ENCODE measurements at regions not wholly inside any gene's neighbourhood (a gene's known extent, or its start where the extent isn't known, plus 50 kb on each side); places are given as distances from the start of the nearest gene placed in this dataset.

DNA sequence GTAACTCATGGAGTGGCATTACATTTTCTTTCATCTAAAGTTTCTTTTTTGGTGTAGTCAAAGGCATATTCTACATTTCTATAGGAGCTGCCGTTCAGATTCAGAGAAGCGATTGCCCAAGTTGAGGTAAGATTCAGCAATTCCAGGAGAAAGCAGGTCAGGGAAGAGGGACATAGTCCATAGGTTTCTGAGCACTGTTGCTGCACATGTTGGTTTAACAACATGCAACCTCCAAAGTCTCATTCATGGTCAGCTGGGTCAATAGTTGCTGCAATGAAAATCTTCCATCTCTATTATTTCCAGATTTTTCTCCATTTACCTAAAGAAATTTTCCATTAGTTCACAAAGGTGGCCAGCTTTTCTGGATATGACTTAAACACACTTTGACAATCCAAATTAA is 682.3 kb upstream of the MAN1A1 start:
- no peak for DNase-seq

GRCh38 chr6:120026791-120027190 is 677.2 kb upstream of the MAN1A1 start:
- no peak for DNase-seq

DNA sequence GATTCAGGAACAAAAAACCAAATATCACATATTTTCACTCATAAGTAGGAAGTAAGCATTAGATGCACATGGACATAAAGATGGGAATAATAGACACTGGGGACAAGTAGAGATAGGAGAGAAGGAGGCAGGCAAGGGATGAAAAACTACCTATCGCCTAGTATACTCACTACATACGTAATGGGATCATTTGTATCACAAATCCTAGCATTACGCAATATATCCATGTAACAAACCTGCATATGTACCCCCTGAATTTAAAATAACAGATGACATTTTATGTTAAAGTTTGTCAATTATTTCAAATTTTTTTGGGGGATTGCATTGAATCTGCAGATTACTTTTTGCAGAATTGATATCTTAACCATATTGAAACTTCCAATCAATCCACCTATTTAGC is 660.5 kb upstream of the MAN1A1 start:
- DNase-seq = no peak

DNA sequence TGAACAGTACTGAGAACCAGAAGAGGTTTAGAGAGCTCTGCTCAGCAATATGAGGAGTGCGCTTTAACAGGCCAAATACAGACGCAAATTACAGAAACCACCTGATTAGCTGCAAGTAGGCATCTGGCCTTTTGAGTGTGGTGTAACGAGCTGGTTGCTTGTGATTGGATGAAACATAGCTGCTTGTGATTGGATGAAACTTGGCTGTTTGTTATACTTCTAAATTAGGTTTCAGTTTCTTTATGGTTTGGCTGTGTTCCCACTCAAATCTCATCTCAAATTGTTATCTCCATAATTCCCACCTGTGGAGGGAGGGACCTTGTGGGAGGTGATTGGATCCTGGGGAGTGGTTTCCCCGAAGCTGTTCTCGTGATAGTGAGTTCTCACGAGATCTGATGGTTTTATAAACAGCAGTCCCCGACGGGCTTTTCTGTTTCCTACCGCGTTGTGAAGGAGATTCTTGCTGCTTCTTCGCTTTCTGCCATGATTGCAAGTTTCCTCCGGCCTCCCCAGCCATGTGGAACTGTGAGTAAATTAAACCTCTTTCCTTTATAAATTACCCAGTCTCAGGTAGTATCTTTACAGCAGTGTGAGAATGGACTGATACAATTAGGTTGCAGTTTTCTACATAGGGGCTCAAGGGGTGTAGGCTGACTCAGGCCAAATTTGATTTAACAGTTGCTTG is 655.9 kb upstream of the MAN1A1 start:
- no peak for DNase-seq

GRCh38 chr6:119986934-119987549 is 637.5 kb upstream of the MAN1A1 start:
- DNase-seq = no peak

DNA sequence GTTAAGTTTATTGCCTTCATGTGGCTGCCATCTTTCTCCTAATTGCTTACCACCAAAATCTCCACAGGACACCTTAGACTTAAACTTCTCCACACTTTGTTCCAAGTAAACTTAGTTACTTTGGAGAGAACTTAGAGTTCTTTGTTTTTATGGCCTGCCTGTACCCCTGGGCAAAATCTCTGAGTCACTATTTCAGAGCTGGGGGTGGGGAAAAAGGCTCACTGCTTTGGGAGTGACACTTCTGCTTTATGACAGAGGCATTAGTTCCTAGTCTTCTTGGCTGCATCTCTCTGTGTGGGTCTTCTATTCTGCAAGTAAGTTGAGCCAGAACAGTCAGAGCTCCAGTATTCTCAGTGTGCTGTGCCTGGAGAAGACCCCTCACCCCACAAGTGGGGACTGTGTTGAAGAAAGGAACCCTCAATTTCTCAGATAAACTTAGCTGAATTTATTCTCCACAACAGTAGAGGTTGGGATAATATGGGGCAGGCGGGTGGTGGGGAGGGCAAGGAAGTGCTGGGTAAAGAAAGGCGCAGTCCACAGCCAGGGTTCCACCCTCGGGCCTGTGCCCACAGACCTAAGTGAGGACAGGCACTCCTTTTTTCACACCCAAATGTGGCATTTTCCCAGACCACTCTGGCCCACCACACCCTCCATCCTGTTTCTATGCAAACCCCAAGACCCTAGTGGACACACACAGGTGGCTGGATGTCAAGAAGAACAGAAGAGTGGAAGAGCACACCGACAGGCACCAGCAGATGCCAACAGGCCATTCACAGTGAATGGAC is 636.6 kb upstream of the MAN1A1 start:
- no peak for DNase-seq

- no peak for DNase-seq
These were observed 631.2 kb upstream of the MAN1A1 start for GRCh38 chr6:119980802-119981201.

GRCh38 chr6:119979862-119980261 is 630.3 kb upstream of the MAN1A1 start:
- DNase-seq = no peak

DNA sequence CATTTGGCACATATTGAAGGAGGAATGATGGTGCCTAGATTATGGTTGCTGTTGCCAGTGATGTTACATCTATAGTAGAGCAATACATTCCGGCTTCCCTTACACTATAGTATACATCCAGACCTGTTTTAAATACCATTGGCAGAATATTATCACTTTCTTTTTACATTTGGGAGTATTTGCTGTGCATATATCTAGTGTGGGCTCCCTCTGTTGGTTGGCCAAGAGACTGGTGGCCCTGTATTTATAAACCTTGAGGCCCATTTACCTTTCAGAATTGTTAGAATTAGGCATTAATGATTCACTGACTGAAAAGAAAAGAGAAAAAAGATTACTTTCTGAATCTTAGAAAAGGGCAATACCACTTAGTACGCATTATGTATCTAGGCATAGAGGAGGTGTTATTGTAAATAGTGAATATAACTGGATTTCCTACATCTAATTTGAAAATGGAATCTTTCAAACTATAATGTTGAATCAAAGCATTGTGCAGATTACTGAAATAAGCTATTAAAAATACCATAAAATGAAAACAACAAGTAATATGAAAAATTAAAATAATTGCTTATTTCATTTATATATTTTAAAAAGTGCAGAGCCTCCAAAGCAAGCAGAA is 628.8 kb upstream of the MAN1A1 start:
- peak; percentile 19 for DNase-seq

GRCh38 chr6:119974430-119975159 is 625.0 kb upstream of the MAN1A1 start:
- no peak for DNase-seq

DNA sequence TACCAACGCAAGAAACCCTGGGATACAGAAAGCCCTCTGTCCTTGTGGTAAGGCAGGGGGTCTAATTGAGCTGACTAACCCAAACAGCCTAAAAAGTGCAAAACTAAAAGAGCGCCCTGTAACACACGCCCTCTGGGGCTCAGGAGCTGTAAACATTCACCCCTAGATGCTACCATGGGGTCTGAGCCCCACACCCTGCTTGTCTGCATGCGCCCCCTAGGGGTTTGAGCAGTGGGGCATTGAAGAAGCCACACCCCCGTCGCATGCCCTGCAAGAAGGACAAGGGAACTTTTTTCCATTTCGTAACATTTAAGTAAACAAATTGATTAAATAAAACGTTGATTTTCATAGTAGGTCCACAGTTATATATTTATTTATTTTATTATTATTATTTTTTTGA is 616.9 kb upstream of the MAN1A1 start:
- DNase-seq = no peak

DNA sequence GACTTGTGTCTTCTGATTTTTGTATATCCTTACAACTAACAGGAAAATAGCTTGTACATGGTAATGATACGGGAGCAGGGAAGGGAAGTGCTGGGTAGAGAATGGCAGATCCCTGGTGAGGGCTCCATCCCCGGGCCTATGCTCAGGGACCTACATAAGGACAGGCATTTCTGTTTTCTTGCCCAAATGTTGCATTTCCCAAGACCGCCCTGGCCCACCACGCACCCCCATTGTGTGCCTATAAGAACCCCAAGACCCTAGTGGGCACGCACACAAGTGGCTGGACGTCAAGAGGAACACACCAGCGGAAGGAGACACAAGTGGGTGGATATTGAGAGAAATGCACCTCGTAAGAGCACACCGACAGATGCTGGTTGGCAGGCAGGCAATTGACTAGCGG is 616.3 kb upstream of the MAN1A1 start:
- no peak for DNase-seq

- DNase-seq = no peak
These were observed 615.4 kb upstream of the MAN1A1 start for GRCh38 chr6:119965008-119965407.

- DNase-seq = no peak
These were observed 612.9 kb upstream of the MAN1A1 start for GRCh38 chr6:119962505-119962904.

DNA sequence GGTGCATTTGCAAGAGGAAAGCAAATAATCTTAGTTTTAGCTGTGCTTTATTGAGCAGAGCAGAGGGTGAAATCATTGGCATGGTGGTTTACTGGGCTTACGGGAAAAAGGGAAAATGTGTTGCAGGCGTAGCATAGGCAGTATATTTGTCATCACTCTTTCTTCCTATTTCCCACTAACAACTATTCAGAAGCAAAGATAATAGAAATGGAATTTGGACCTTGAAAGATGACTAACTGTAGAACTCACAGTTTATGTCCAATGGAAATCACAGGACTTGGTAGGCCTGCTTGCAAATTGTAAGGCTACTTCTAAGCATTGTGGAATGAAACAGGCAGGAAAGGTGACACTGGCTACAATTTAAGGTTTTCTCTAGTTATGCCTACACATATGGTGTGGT is 611.9 kb upstream of the MAN1A1 start:
- DNase-seq = peak; percentile 31

DNA sequence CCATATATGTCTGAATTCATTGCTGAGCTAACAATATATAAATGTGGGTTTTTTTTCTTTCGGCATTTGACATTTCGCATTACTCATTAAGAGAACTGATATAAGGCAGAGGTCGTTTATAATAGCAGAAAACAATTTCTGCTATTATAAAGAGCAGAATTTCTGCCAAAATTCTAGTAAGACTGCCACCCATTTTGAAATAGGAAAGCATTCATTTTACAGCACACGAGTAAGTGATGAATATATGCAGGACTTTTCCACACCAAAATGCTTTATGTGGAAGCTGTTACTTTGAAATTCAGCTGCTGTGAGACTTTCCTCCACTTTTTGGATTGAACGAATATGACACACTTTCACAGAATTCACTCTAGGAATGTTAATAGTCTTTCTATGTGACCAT is 610.9 kb upstream of the MAN1A1 start:
- DNase-seq = peak; percentile 12

GRCh38 chr6:119960036-119960435 is 610.5 kb upstream of the MAN1A1 start:
- DNase-seq = no peak

DNA sequence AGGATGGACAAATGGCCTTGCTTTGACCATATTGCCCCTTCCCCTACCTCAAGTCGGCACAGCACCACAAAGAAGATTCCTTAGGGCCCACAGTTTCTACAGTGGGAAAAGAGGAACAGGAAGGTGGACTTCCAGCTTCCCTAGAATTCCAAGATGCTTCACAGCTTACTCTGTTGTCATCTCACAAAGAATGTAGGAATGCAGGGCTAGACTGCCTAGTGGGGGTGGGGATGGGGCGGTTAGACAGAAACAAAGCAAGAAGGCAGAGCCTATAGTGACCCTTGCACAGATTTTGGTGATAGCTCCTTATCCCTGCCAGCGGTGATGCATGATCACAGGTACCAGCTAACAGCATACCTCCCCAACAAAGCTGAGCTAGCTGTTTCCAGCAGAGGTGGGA is 607.6 kb upstream of the MAN1A1 start:
- peak; percentile 24 for DNase-seq

DNA sequence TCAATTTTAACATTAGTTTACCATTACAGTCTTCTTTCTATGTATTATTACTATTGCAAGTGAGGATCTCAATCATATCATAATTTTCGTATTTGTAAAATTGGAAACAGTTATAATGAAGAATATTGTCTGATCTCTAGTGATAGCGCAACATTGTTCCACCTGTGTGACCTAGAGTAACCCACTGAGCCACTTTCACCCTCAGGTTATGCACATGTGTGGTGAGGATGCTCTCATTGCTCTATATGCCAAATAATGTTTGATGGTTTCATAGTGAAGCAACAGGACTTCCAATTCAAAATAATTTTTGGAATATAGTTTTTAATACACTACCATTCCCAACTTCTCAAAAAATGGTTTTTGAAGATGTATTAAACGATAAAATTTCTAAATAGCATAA is 603.1 kb upstream of the MAN1A1 start:
- no peak for DNase-seq

GRCh38 chr6:119950681-119951080 is 601.1 kb upstream of the MAN1A1 start:
- no peak for DNase-seq

GRCh38 chr6:119942078-119942752 is 592.7 kb upstream of the MAN1A1 start:
- DNase-seq = no peak

- no peak for DNase-seq
These were observed 589.2 kb upstream of the MAN1A1 start for GRCh38 chr6:119938752-119939151.

Data from fibroblast of skin of right biceps (primary cell).